Ovary (tissue), 3 donors: ENCODE measurements at regions not wholly inside any gene's neighbourhood (a gene's known extent, or its start where the extent isn't known, plus 50 kb on each side); places are given as distances from the start of the nearest gene placed in this dataset.
"Not testable (repeated sequence)": the region's sequence is repeated elsewhere in the genome, so short reads cannot be mapped to it uniquely, and the experiment has no call there.

Experiments used
- POLR2A ChIP-seq: fragments of 450-650 bp; IDR thresholded peaks from one replicate; pipeline ENCODE4 v1.6.1; 2017; ENCODE audit warnings: antibody characterized with exemption, mild to moderate bottlenecking, moderate library complexity
- TF ChIP-seq, protein P1 (sequence below), 3 donors: fragments of 450-650 bp in 2 of 3; fragments of 200-600 bp in 1 of 3; IDR thresholded peaks; one replicate each; pipeline versions ENCODE4 v1.5.1 to v1.8.0; 2016 to 2022; ENCODE audit warnings: antibody characterized with exemption in 3 of 3, mild to moderate bottlenecking in 1 of 3
- donor health status: DM: no; HTN: no; CAD: no.

DNA sequence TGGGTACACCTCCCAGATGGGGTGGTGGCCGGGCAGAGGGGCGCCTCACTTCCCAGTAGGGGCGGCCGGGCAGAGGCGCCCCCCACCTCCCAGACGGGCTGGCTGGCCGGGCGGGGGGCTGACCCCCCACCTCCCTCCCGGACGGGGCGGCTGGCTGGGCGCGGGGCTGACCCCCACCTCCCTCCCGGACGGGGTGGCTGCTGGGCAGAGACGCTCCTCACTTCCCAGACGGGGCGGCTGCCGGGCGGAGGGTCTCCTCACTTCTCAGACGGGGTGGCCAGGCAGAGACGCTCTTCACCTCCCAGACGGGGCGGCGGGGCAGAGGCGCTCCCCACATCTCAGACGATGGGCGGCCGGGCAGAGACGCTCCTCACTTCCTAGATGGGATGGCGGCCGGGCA lies 240.6 kb downstream of the IL20RB start:
- TF ChIP-seq, protein P1, sequence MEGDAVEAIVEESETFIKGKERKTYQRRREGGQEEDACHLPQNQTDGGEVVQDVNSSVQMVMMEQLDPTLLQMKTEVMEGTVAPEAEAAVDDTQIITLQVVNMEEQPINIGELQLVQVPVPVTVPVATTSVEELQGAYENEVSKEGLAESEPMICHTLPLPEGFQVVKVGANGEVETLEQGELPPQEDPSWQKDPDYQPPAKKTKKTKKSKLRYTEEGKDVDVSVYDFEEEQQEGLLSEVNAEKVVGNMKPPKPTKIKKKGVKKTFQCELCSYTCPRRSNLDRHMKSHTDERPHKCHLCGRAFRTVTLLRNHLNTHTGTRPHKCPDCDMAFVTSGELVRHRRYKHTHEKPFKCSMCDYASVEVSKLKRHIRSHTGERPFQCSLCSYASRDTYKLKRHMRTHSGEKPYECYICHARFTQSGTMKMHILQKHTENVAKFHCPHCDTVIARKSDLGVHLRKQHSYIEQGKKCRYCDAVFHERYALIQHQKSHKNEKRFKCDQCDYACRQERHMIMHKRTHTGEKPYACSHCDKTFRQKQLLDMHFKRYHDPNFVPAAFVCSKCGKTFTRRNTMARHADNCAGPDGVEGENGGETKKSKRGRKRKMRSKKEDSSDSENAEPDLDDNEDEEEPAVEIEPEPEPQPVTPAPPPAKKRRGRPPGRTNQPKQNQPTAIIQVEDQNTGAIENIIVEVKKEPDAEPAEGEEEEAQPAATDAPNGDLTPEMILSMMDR (IDR thresholded peaks at IDR 0.05), result not testable (repeated sequence)
- not testable (repeated sequence) for TF ChIP-seq POLR2A
